ENCODE measurements at regions not wholly inside any gene's neighbourhood (a gene's known extent, or its start where the extent isn't known, plus 50 kb on each side); places are given as distances from the start of the nearest gene placed in this dataset.

DNA sequence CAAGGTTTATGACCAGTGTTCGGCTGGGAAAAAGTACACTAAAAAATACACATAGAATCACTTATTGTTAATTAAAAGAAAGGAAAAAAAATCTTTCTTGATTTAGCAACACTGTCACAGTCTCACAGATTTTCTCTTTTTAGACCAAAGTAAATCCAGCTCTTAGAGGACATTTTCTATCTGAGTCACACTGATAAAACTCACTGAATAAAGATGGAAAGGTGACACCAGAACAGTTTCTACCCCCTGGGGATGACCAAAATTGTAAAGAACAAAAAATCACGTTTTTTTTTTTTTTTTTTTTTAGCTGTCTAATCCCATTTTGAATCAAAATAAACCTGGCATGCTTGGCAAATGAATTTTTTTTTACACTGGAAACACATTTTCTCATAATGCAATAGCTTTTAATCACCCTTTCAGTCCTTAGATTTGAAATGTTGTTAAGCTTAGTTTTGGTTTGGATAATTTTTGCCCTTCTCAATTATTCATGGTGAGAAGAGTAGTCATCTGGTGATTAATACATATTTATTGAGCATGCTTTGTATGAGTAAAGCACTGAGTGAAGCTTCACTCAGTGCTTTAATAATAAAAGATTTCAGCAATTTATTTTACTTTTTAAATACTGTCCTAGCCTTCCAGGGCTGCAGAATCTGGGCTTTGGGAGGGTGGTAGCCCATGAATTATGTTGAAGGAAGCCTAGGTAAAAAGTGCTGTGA lies 886.3 kb downstream of the SLC4A3 start:
- DNase-seq, result no peak

- DNase-seq, result no peak
Measured at GRCh38 chr2:220521551-220521950, 894.1 kb downstream of the SLC4A3 start.

DNA sequence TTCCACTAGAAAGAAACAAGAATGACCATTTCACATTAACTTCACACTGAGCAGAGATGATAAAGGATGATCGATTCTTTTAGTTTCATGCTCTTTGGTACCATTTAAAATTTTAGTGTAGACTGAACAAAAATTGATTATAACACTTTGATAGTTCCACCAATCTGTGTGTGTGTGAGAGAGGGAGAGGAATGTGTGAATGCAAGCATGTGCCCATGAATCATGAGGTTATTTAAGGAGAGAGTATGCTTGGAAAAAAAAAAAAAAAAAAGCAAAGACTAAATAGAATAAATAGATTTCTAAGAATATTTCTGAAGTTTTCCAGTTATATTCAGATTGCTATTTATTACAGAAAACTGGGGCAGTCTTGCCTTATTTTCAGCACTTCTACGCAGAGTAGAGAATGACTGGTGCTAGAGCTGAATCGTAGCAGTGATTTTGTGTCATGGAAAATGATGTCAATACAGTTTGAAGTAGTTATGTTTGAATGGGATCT lies 900.8 kb downstream of the SLC4A3 start:
- no peak for DNase-seq

DNA sequence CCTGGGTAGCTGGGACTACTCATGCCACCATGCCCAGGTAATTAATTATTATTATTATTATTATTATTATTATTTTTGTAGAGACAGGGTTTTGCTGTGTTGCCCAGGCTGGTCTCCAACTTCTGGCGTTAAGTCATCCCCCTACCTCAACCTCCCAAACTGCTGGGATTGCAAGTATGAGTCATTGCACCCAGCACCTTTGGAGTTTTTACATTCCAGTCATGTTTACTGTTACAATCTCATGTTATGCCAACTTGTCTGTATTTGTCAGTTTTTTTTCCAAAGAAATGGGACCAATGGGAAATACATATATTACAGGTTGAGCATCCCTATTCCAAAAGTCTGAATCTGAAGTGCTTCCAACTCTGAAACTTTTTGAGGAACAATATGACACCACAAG lies 903.8 kb downstream of the SLC4A3 start:
- no peak for DNase-seq

DNA sequence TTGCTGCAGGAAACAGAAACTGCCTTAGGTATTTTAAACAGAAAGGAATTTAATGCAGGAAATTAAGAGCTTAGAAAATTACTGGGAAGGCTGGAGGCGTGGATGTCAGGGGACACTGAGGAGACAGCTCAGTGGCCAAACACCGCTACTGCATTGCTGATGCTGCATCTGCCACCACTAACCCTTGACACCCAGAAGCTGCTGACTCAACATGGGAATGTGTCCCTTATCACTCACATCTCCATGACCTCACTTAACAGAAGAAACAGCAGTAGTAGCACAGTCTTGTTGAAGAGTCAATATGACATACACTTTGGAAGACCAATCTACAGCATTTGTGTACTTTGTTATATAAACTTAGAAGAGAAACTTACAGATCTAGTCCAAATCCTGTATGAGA lies 906.1 kb downstream of the SLC4A3 start:
- no peak for DNase-seq

GRCh38 chr2:220539481-220539880 lies 912.1 kb downstream of the SLC4A3 start:
- no peak for DNase-seq

- DNase-seq, result no peak
Measured at GRCh38 chr2:220544049-220544448, 916.6 kb downstream of the SLC4A3 start.

- DNase-seq, result no peak
Measured at GRCh38 chr2:220550995-220551700, 923.7 kb downstream of the SLC4A3 start.

GRCh38 chr2:220552790-220553535 lies 925.5 kb downstream of the SLC4A3 start:
- DNase-seq, result no peak

DNA sequence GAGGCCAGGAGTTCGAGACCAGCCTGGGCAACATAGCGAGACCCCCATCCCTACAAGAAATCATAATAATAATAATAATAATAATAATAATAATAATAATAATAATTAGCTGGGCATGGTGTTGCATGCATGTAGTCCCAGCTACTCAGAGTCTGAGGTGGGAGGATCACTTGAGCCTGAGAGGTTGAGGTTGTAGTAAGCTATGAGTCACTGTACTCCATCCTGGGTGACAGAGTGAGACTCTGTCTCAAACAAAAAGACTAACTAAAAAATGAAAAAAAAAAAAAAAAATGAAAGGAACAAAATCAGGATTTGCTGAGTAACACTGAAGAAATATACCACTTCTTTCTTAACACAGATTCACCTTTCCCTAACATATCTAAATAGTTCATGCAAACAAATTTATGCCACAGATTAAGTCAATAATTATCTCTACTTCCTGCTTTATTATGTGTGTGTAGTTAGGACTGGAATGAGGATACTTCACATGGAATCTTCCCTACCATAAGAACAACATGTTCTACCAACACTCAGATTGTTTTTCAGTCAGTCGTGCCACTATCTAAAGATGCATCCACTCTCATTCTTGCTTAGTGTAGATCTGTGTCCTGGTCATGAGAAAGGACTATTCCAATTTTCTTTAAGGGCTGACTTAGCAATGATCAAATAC lies 928.7 kb downstream of the SLC4A3 start:
- no peak for DNase-seq

GRCh38 chr2:220556658-220557057 lies 929.2 kb downstream of the SLC4A3 start:
- DNase-seq, result no peak

DNA sequence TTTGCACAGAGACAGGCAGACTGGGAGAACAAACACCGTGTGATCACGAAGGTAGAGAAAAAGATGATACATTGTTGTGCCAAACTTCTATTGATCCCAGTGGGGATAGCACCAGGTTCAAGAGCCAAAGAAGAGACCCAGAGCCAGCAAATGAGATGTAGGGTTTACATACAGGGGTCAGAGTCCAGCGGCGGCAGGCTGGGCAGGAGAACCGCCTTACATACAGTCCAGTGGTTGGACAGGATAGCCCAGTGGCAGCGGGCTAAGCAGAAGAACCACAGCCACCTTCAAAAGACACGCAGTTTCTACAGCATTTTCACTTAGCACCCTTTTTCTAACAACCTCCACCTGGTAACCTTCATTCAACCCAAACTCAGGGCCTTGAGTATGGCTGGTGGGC lies 932.8 kb downstream of the SLC4A3 start:
- no peak for DNase-seq

- DNase-seq, result no peak
Measured at GRCh38 chr2:220562375-220563140, 935.1 kb downstream of the SLC4A3 start.

- DNase-seq, result no peak
Measured at GRCh38 chr2:220568296-220568695, 940.9 kb downstream of the SLC4A3 start.

DNA sequence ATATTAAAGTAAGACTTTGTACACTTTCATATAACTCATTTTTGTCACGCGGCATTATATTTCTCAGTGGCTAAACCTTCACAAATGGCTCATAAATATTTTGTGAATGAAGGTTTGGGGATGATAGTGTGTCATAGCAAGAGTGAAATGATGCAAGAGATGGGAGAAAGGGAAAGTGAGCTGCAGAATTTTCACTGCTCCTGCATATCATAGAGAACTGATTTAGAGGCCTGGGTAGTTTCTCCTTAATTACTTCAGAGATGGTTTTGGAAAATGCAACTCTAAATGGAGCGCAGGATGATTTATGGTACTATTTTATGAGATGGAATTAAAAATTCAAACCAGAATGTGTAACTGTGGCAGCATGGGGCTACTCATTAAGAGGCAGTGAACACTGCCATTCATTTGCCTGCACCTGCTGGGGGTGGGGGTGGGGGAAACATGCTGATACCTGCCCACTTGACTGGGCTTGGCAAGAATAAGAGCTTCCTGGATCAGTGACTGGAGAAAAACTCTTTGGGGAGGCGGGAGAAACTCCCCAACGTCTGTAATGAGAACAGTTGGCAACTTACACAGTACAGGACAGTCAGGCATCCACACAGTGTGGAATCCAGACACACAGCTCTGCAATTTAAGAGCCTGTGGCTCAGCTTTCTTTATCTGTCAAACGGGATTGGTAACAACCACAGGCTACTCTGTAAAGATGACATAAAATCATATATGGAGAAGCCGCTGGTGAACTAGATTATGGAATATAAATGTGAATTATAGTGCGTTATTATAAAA lies 941.9 kb downstream of the SLC4A3 start:
- no peak for DNase-seq

GRCh38 chr2:220572385-220572784 lies 945.0 kb downstream of the SLC4A3 start:
- DNase-seq, result no peak

DNA sequence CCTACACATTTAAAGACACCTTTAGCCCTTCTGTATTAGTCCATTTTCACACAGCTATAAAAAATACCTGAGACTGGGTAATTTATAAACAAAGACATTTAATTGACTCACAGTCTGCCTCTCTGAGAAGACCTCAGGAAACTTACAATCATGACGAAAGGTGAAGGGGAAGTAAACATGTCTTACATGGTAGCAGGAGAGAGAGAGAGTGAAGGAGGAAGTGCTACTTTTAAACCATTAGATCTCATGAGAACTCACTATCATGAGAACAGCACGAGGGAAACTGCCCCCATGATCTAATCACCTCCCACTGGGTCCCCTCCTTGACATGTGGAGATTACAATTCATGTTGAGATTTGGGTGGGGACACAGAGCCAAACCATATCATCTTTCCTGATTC lies 946.6 kb downstream of the SLC4A3 start:
- DNase-seq, result no peak

- no peak for DNase-seq
Measured at GRCh38 chr2:220575963-220576362, 948.5 kb downstream of the SLC4A3 start.

GRCh38 chr2:220579452-220579851 lies 952.0 kb downstream of the SLC4A3 start:
- no peak for DNase-seq

GRCh38 chr2:220580113-220580512 lies 952.7 kb downstream of the SLC4A3 start:
- DNase-seq, result no peak

DNA sequence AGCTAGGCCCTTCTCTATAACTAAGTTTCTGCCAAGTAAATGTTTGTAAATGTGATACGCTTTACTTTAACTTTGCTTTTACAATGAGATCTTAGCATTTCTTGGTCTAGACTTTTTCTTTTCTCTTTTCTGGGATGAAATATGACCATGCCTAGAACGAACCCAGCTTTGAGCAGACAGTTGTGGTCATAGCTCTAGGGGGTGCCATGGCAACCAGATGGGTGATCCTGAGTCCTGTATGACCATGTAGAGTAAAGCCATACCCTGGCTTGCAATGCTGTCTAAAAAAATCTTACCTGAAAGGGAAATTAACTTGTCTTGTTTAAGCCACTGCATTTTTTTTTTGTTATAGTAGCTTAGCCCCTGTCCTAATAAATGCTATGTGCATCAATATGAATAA lies 956.3 kb downstream of the SLC4A3 start:
- no peak for DNase-seq

DNA sequence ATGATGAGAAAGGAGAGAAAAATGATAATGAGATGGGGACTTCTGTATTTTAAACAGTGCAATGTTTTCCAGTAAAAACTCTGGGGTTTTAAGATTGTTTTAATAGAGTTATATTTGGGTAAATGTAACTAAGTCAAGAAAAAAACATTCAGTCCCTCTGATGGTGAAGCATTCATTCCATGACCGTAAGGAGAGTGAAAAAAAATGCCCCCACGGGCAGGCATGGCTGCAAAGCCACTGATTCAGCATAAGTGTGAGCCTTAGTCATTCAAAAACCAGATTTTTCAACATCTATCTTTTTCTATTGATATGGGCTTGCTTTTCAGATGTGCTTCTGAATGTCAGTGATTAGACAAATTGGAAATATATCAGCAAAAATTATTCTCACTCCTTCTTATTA lies 957.8 kb downstream of the SLC4A3 start:
- no peak for DNase-seq

All from CD4-positive, alpha-beta T cell treated with Interferon alpha-2 for 1 hour (primary cell).